ENCODE measurements at regions not wholly inside any gene's neighbourhood (a gene's known extent, or its start where the extent isn't known, plus 50 kb on each side); places are given as distances from the start of the nearest gene placed in this dataset.

DNA sequence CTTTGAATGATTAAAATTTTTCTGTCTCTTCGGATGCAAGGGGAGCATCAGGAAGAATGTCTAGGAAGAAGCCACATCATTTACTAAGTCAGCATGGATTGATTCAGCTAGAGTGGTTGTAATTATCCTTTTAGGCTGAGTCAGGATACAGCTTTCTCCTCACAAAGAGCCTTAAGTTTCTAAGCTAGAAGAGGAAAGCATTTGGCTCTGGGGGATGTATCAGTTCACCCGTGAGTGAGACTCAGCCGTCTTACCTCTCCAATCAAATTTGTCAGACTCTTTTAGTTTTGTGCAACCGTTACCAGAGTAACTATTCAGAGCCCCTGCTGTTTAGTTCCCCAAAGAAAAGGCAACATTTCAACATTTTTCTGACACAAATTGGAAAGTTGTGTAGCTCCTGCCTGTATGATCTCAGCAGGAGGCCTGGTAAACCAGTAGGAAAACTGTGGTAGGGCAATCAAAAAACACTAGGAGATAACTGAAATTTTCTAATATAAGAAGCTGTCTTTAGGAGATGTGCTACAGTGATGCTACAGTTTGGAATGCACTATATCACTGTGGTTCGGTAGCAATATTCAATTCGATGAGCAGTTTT, 432.4 kb upstream of the LUZP2 start:
- H2AFZ ChIP-seq (ENCODE audit: low read length) = no peak overlapping the region
- H3K27ac ChIP-seq (ENCODE audit: insufficient read depth, low read length) = no peak overlapping the region
- no peak overlapping the region for H3K4me2 ChIP-seq (ENCODE audit: extremely low read depth, insufficient read depth, low read length)
- H3K9me3 ChIP-seq (ENCODE audit: control insufficient read depth, insufficient read depth, low read depth, low read length) = no peaks in the 10 kb centered on the region
- H3K4me1 ChIP-seq (ENCODE audit: control insufficient read depth, extremely low read depth, insufficient read depth, low read length) = no peaks in the 10 kb centered on the region
- peak in 1 of 2 donors; percentile 37 for DNase-seq (ENCODE audit: low read depth in 2 of 2)
- no peak for TF ChIP-seq CTCF (conservative IDR thresholded peaks at IDR 0.05 in 1 of 2, IDR thresholded peaks at IDR 0.05 in 1 of 2; ENCODE audit: low read depth in 1 of 2, low read length in 2 of 2)
- TF ChIP-seq EZH2 (IDR thresholded peaks at IDR 0.05; ENCODE audit: low read length, missing control alignments) = no peak
- no peaks in the 10 kb centered on the region for H3K27me3 ChIP-seq (ENCODE audit: control insufficient read depth, insufficient read depth, low read length)
- no peak overlapping the region for H3K9ac ChIP-seq (ENCODE audit: insufficient read depth, low read length)
- no peaks in the 10 kb centered on the region for H3K36me3 ChIP-seq (ENCODE audit: control insufficient read depth, insufficient read depth, low read length)
- H4K20me1 ChIP-seq (ENCODE audit: control insufficient read depth, extremely low read depth, insufficient read depth, low read length) = no peaks in the 10 kb centered on the region
- no peak overlapping the region for H3K4me3 ChIP-seq (replicated peaks in 1 of 4; ENCODE audit: control extremely low read depth in 1 of 4, insufficient read depth in 1 of 4, low read depth in 3 of 4, low read length in 4 of 4)
- H3K79me2 ChIP-seq (ENCODE audit: control insufficient read depth, insufficient read depth, low read length) = no peaks in the 10 kb centered on the region

DNA sequence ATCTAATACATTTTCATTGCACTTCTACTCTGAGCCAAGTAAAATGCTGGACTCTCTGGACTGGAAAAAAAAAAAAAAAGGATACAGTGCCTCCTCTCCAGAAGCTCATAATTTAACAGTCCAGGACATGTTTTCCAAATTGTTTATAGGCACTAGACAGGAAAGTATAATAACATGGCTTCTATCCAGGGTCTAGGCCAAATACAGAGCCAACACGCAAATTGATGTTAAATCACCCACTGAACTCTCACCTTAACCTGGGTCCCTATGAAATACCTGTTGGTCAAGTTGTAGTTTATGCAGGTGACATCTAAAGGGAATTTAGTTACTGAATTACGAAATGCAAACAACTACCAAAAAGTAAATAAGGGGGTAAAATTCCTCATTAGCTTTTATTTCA, 428.7 kb upstream of the LUZP2 start:
- Histone ChIP-seq H3K9me3 (ENCODE audit: control insufficient read depth, insufficient read depth, low read depth, low read length) (no peaks in the 10 kb centered on the region), H3K36me3 (ENCODE audit: control insufficient read depth, insufficient read depth, low read length) (no peaks in the 10 kb centered on the region), H3K4me3 (replicated peaks in 1 of 4; ENCODE audit: control extremely low read depth in 1 of 4, insufficient read depth in 1 of 4, low read depth in 3 of 4, low read length in 4 of 4) (no peak overlapping the region), H3K27ac (ENCODE audit: insufficient read depth, low read length) (no peak overlapping the region), H3K9ac (ENCODE audit: insufficient read depth, low read length) (no peak overlapping the region), H4K20me1 (ENCODE audit: control insufficient read depth, extremely low read depth, insufficient read depth, low read length) (no peaks in the 10 kb centered on the region), H3K4me2 (ENCODE audit: extremely low read depth, insufficient read depth, low read length) (no peak overlapping the region), H3K27me3 (ENCODE audit: control insufficient read depth, insufficient read depth, low read length) (no peaks in the 10 kb centered on the region), H2AFZ (ENCODE audit: low read length) (no peak overlapping the region), H3K79me2 (ENCODE audit: control insufficient read depth, insufficient read depth, low read length) (no peaks in the 10 kb centered on the region), H3K4me1 (ENCODE audit: control insufficient read depth, extremely low read depth, insufficient read depth, low read length) (no peaks in the 10 kb centered on the region)
- no peak for TF ChIP-seq CTCF (conservative IDR thresholded peaks at IDR 0.05 in 1 of 2, IDR thresholded peaks at IDR 0.05 in 1 of 2; ENCODE audit: low read depth in 1 of 2, low read length in 2 of 2)
- TF ChIP-seq EZH2 (IDR thresholded peaks at IDR 0.05; ENCODE audit: low read length, missing control alignments) = no peak
- DNase-seq (ENCODE audit: low read depth in 2 of 2) = no peak

DNA sequence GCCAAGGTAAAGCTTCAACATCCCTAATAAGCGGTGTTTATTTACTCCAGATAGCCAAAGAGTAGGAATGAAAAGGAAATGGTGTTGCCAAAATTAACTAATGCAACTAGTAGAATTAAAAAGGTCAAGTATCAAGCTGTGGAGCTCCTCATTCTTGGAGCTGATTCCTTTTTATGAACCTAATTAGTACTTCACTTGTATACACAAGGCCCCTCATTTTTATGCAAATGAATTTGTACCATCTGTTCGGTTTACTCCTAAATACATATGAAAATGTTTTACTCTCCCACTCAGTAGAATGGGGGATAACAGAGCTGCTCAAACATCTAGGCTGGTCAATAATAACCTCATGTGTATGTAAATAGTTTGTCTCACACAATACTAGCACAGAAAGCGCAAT, 426.4 kb upstream of the LUZP2 start:
- H3K27me3 ChIP-seq (ENCODE audit: control insufficient read depth, insufficient read depth, low read length) = no peaks in the 10 kb centered on the region
- no peak overlapping the region for H3K4me3 ChIP-seq (replicated peaks in 1 of 4; ENCODE audit: control extremely low read depth in 1 of 4, insufficient read depth in 1 of 4, low read depth in 3 of 4, low read length in 4 of 4)
- H3K4me2 ChIP-seq (ENCODE audit: extremely low read depth, insufficient read depth, low read length) = no peak overlapping the region
- no peaks in the 10 kb centered on the region for H3K4me1 ChIP-seq (ENCODE audit: control insufficient read depth, extremely low read depth, insufficient read depth, low read length)
- no peaks in the 10 kb centered on the region for H3K79me2 ChIP-seq (ENCODE audit: control insufficient read depth, insufficient read depth, low read length)
- no peaks in the 10 kb centered on the region for H4K20me1 ChIP-seq (ENCODE audit: control insufficient read depth, extremely low read depth, insufficient read depth, low read length)
- no peak for DNase-seq (ENCODE audit: low read depth in 2 of 2)
- no peak overlapping the region for H3K9ac ChIP-seq (ENCODE audit: insufficient read depth, low read length)
- TF ChIP-seq EZH2 (IDR thresholded peaks at IDR 0.05; ENCODE audit: low read length, missing control alignments) (no peak), CTCF (conservative IDR thresholded peaks at IDR 0.05 in 1 of 2, IDR thresholded peaks at IDR 0.05 in 1 of 2; ENCODE audit: low read depth in 1 of 2, low read length in 2 of 2) (no peak)
- no peak overlapping the region for H2AFZ ChIP-seq (ENCODE audit: low read length)
- H3K36me3 ChIP-seq (ENCODE audit: control insufficient read depth, insufficient read depth, low read length) = no peaks in the 10 kb centered on the region
- no peak overlapping the region for H3K27ac ChIP-seq (ENCODE audit: insufficient read depth, low read length)
- H3K9me3 ChIP-seq (ENCODE audit: control insufficient read depth, insufficient read depth, low read depth, low read length) = no peaks in the 10 kb centered on the region
